AG04450 (cell line): ENCODE measurements at regions not wholly inside any gene's neighbourhood (a gene's known extent, or its start where the extent isn't known, plus 50 kb on each side); places are given as distances from the start of the nearest gene placed in this dataset.
"Not testable (repeated sequence)": the region's sequence is repeated elsewhere in the genome, so short reads cannot be mapped to it uniquely, and the experiment has no call there.

Experiments
- CTCF ChIA-PET: fragments of 300-600, 350-600 bp; formaldehyde crosslinking; extraction: SDS; loops from one replicate; lab custom pipeline; 2022; ENCODE audit warnings: antibody characterized with exemption, inconsistent platforms; lab: Charles Lee
- POLR2A ChIA-PET: fragments of 350-600 bp; formaldehyde crosslinking; extraction: SDS; loops from one replicate; lab custom pipeline; 2021; ENCODE audit warnings: antibody characterized with exemption, inconsistent platforms; lab: Yijun Ruan, JAX
- DNase-seq: peaks from one replicate; pipeline ENCODE4 v3.0.0-alpha.2; 2011; ENCODE audit warnings: low read depth, low spot score
- H3K27ac ChIP-seq: one replicate; pipeline ENCODE4 v1.5.1; 2012; ENCODE audit warnings: low read depth, low read length, control low read depth
- H3K27me3 ChIP-seq: one replicate; pipeline ENCODE4 v1.6.0; 2012; ENCODE audit warnings: low read length; ENCODE audit not compliant: control insufficient read depth, insufficient read depth
- H3K4me3 ChIP-seq: 2 replicates; pipeline ENCODE4 v1.5.1; 2011; ENCODE audit warnings: mild to moderate bottlenecking, low read depth, low read length, control low read depth
- H3K9me3 ChIP-seq: 2 replicates; pipeline ENCODE4 v1.5.1; 2012; ENCODE audit warnings: low read length; ENCODE audit not compliant: control insufficient read depth, insufficient read depth
- CTCF ChIP-seq: IDR thresholded peaks from 2 replicates; pipeline ENCODE4 v1.5.1; 2011; ENCODE audit warnings: low read depth, low read length, control low read depth, inconsistent platforms

- DNase-seq = no peak
- Histone ChIP-seq H3K27me3 (no peaks in the 10 kb centered on the region), H3K27ac (no peak overlapping the region), H3K9me3 (no peaks in the 10 kb centered on the region), H3K4me3 (no peak overlapping the region)
- TF ChIP-seq CTCF = no peak
- POLR2A ChIA-PET = no interaction called here
- CTCF ChIA-PET = no interaction called here
Observed at GRCh38 chr3:26293329-26293844, 329.2 kb upstream of the LRRC3B start.

GRCh38 chr3:26307192-26307591 is 315.4 kb upstream of the LRRC3B start:
- no peak overlapping the region for H3K4me3 ChIP-seq
- no peak overlapping the region for H3K27ac ChIP-seq
- H3K27me3 ChIP-seq = no peaks in the 10 kb centered on the region
- TF ChIP-seq CTCF = no peak
- ChIA-PET POLR2A (no interaction called here), CTCF (no interaction called here)
- DNase-seq = no peak
- H3K9me3 ChIP-seq = peaks cover 7% of the 10 kb centered on the region; the same call in 1 of the 2 replicates

GRCh38 chr3:26307787-26308186 is 314.8 kb upstream of the LRRC3B start:
- H3K27me3 ChIP-seq = no peaks in the 10 kb centered on the region
- TF ChIP-seq CTCF = no peak
- ChIA-PET POLR2A (no interaction called here), CTCF (interaction anchor here (0.6 kb wide), 1 partner anchor 102 kb away, joined by 4 read pairs; no protein-coding TSS in a partner anchor)
- H3K9me3 ChIP-seq = peaks cover 13% of the 10 kb centered on the region; the same call in 1 of the 2 replicates
- no peak overlapping the region for H3K4me3 ChIP-seq
- no peak for DNase-seq
- H3K27ac ChIP-seq = no peak overlapping the region

- ChIA-PET CTCF (interaction anchor here (0.6 kb wide), 1 partner anchor 102 kb away, joined by 4 read pairs; no protein-coding TSS in a partner anchor), POLR2A (no interaction called here)
- Histone ChIP-seq H3K27me3 (no peaks in the 10 kb centered on the region), H3K27ac (no peak overlapping the region), H3K4me3 (no peak overlapping the region), H3K9me3 (peaks cover 16% of the 10 kb centered on the region)
- no peak for TF ChIP-seq CTCF
- DNase-seq = no peak
Observed at GRCh38 chr3:26308454-26308853, 314.1 kb upstream of the LRRC3B start.

- H3K27ac ChIP-seq, H3K4me3 ChIP-seq, H3K27me3 ChIP-seq, POLR2A ChIA-PET, DNase-seq, CTCF ChIA-PET: not testable (repeated sequence)
- peaks cover 11% of the 10 kb centered on the region for H3K9me3 ChIP-seq
Observed at GRCh38 chr3:26309536-26309935, 313.0 kb upstream of the LRRC3B start.
